IMR-90 (cell line): ENCODE measurements at regions not wholly inside any gene's neighbourhood (a gene's known extent, or its start where the extent isn't known, plus 50 kb on each side); places are given as distances from the start of the nearest gene placed in this dataset.

Source experiments
- BHLHE40 ChIP-seq: fragments of 150-350 bp; IDR thresholded peaks from 2 replicates; pipeline ENCODE4 v1.6.1; 2016; ENCODE audit warnings: mild to moderate bottlenecking, low read depth, low read length
- CHD1 ChIP-seq: IDR thresholded peaks from 2 replicates; pipeline ENCODE4 v1.6.1; 2012; ENCODE audit warnings: low read depth, low read length, improper control_type of control experiment
- MAFK ChIP-seq: IDR thresholded peaks from 2 replicates; pipeline ENCODE4 v1.6.1; 2012; ENCODE audit warnings: low read depth, low read length, improper control_type of control experiment
- MXI1 ChIP-seq: IDR thresholded peaks from 2 replicates; pipeline ENCODE4 v1.6.1; 2012; ENCODE audit warnings: low read depth, mild to moderate bottlenecking, low read length, moderate library complexity, borderline replicate concordance
- POLR2A ChIP-seq: IDR thresholded peaks from 2 replicates; pipeline ENCODE4 v1.6.1; 2012; ENCODE audit warnings: mild to moderate bottlenecking, low read depth, low read length
- RAD21 ChIP-seq: IDR thresholded peaks from 2 replicates; pipeline ENCODE4 v1.6.1; 2012; ENCODE audit warnings: low read length, improper control_type of control experiment
- RCOR1 ChIP-seq: IDR thresholded peaks from 2 replicates; pipeline ENCODE4 v1.6.1; 2012; ENCODE audit warnings: mild to moderate bottlenecking, low read length, improper control_type of control experiment; ENCODE audit not compliant: insufficient replicate concordance
- RFX5 ChIP-seq: IDR thresholded peaks from 2 replicates; pipeline ENCODE4 v1.8.0; 2012; ENCODE audit warnings: low read depth, mild to moderate bottlenecking, low read length, moderate library complexity
- SMC3 ChIP-seq: fragments of 150-350 bp; IDR thresholded peaks from 2 replicates; pipeline ENCODE4 v1.6.1; 2016; ENCODE audit warnings: low read depth, mild to moderate bottlenecking, antibody characterized with exemption, low read length, moderate library complexity
- TF ChIP-seq, protein P1 (sequence below): conservative IDR thresholded peaks from 2 replicates; pipeline ENCODE4 v1.5.1; 2012; ENCODE audit warnings: mild to moderate bottlenecking, low read depth, low read length, improper control_type of control experiment
- TF ChIP-seq, protein P2 (sequence below): fragments of 150-350 bp; IDR thresholded peaks from 2 replicates; pipeline ENCODE4 v1.6.1; 2016; ENCODE audit warnings: low read depth, mild to moderate bottlenecking, low read length, moderate library complexity, borderline replicate concordance

GRCh38 chr18:34049511-34049910 is 175.2 kb downstream of the NOL4 start:
- TF ChIP-seq, protein P1, sequence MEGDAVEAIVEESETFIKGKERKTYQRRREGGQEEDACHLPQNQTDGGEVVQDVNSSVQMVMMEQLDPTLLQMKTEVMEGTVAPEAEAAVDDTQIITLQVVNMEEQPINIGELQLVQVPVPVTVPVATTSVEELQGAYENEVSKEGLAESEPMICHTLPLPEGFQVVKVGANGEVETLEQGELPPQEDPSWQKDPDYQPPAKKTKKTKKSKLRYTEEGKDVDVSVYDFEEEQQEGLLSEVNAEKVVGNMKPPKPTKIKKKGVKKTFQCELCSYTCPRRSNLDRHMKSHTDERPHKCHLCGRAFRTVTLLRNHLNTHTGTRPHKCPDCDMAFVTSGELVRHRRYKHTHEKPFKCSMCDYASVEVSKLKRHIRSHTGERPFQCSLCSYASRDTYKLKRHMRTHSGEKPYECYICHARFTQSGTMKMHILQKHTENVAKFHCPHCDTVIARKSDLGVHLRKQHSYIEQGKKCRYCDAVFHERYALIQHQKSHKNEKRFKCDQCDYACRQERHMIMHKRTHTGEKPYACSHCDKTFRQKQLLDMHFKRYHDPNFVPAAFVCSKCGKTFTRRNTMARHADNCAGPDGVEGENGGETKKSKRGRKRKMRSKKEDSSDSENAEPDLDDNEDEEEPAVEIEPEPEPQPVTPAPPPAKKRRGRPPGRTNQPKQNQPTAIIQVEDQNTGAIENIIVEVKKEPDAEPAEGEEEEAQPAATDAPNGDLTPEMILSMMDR, result no peak
- TF ChIP-seq, protein P2, sequence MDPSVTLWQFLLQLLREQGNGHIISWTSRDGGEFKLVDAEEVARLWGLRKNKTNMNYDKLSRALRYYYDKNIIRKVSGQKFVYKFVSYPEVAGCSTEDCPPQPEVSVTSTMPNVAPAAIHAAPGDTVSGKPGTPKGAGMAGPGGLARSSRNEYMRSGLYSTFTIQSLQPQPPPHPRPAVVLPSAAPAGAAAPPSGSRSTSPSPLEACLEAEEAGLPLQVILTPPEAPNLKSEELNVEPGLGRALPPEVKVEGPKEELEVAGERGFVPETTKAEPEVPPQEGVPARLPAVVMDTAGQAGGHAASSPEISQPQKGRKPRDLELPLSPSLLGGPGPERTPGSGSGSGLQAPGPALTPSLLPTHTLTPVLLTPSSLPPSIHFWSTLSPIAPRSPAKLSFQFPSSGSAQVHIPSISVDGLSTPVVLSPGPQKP, result no peak
- TF ChIP-seq POLR2A (no peak), MXI1 (no peak), RAD21 (no peak), RCOR1 (no peak), MAFK (no peak), CHD1 (no peak), BHLHE40 (no peak), SMC3 (no peak), RFX5 (no peak)
